NCI-H2107 treated with DMSO at 0.1 percent for 48 hours (cell line): ENCODE measurements at regions not wholly inside any gene's neighbourhood (a gene's known extent, or its start where the extent isn't known, plus 50 kb on each side); places are given as distances from the start of the nearest gene placed in this dataset.

ENCODE experiments used
- DNase-seq: peaks from one replicate; lab custom pipeline; 2025; ENCODE audit not compliant: unreplicated experiment; lab: John Stamatoyannopoulos, UW

- DNase-seq: no peak
These were observed 124.1 kb upstream of the TBL1X start for GRCh38 chrX:9340598-9341290.

DNA sequence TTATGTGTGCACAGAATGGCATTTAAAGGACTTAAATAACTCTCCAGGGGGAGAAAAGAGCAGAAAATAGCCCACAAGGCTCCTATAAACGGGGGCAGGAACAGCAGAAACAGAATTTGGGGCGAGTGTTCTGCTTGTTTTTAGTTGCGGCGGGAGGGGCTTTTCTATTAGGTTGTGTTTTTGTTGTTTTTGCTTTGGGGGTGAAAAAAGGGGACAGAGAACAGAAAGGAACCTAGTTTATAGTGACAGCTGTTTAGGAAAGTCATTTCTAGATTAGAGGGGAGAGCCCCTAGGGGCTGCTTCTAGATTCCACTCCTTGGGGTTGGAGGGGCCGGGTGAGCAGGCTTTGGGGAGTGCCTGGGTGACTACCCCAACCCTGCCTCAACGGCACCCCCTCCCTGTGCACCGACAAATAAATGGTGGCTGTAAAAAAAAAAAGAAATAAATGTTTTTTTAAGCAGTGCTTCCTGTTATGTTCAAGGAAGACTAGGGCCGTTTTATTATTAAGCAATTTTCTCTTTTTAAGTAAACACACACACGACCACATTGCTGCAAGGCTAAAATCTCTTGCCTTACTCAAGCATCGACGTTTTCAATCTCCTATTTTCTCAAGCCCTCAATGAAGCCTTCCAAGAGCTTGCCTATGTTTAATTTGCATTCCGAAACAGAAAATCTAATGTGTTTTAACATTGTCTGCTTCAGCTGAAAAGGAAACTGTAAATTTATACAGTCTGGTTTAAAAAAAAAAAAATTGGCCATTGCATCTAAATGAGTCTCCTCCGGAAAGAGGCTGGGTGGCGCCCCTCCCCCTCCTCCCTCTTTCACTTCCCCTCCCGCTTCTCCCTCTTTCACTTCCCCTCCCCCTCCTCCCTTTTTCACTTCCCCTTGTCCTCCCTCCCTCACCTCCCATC is 123.3 kb upstream of the TBL1X start:
- DNase-seq: peak; percentile 6

- DNase-seq: peak; percentile 34
These were observed 122.3 kb upstream of the TBL1X start for GRCh38 chrX:9342561-9343051.

GRCh38 chrX:9343971-9344370 is 120.9 kb upstream of the TBL1X start:
- no peak for DNase-seq

GRCh38 chrX:9345957-9346356 is 118.9 kb upstream of the TBL1X start:
- DNase-seq: no peak

DNA sequence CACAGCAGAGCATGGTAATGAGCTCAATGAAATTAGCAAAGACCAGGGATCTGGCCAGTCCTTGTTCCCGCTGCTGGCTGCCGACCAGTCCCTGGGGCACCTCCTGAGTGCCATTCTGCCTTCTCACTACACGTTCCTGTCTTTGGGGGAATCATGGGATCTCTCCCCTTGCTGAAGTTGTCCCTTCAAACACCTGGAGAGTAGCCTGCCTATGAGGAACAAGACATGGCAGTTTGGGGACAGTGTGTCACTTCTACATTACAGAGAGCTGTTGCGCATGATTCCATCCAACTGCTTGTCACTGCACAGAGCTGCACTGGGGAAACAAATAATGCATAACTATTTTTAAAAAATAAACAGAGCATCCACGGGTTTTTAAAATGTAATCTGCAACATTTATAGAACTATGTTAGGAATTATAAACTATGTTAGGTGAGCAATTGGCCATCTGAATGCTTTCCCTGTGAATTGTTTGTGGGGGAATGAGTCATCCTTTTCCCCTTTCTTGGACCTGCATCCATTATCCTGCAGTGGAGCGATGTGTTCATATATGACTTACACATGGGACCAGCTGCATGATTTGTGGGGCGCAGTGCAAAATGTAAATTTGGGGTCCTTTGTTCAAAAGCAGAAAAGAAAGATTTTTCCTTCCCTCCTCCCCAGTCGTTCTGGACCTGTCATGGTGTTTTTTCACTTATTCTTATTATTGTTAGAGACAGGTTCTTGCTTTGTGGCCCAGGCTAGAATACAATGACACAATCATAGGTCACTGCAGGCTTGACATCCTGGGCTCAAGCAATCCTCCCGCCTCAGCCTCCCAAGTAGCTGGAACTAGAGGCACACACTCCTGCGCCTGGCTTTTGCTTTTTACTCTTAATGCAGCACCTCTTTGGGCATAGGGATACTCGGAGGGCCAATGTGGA is 115.0 kb upstream of the TBL1X start:
- no peak for DNase-seq

DNA sequence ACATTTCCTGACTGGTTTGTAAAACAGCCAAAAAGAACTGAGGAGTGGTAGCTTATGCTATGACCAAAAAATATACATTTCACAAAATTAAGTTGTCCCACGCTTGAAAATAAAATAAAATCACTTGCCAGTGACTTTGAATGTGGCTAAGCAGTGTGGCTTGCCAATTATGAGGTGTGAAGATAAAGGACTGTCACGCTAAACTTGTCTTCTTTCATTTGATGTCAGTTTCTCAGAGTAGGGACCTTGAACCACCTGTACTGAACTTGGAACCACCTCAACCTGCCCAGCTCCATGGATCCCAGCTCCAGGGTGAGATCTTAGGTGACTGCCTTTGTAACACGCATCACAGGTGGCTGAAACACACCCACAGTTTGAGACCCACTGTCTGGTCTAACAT is 113.7 kb upstream of the TBL1X start:
- DNase-seq: no peak

- DNase-seq: no peak
These were observed 112.6 kb upstream of the TBL1X start for GRCh38 chrX:9352243-9352642.

DNA sequence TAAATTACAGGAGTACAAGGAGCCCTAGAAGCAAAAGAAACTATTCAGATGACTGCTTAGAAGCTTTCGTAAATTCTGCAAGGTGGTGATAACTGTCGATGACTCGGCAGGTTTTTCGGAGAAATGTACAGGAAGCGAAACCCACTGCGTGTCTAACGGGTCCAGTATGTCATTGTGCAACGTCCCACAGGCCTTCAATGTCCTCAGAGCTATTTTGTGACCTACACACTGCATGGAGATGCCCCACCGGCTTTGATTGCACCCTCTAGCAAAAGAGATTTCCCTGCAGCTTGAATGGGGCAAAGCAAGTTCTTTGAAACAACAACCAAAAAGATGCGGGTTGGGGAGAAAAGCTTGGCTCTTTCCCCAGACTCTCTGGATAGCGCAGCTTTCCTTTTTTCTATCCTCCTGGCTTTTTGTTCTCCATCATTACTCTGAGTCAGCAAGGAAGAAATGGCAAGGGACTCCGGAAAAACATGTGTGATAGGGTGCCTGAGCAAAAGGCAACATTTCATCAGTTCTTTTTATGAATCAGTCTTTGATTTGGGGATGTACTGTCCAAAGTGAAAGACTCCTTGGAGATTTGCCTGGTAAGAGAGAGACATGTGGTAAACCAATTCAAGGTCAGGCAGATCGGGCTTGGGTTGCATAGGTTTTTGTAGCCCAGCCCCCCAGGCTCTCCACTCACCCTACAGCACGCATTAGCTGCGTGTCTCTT is 112.0 kb upstream of the TBL1X start:
- DNase-seq: no peak

DNA sequence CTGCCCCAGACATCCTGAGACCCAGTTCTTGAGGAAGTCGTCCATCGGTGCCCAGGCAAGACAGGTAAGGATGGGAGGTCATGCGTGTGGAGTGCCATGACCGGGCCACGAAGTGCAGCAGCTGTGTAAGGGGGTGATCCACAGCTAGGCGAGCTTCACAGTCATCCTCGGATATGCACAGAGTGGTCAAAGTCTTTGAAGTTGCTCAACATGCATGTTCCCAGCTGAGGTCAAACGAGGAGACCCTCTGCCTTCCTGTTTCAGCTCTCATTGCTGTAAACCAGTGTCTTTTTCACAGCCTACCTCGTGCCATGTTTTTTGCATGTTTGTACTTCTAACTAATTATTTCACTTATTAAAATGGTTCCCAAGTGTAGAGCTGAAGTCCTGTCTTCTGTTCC is 109.9 kb upstream of the TBL1X start:
- DNase-seq: no peak

DNA sequence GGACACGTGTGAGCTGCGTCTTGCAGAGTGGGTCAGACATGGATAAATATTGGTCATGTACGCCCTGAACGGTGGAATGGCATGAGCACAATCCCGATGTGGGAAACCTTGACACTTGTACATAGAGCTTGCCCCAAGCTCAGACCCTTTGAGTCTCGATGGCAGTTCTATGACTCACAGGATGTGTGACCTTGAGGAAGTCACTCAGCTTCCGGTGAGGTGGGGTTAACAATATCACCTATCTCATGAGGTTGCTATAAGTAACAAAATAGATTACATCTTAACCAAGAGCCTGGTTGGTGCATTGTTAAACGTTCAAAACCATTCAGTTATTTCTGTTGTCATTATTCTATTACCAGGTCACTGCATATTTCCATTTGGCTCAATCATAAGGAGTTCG is 109.1 kb upstream of the TBL1X start:
- DNase-seq: no peak

DNA sequence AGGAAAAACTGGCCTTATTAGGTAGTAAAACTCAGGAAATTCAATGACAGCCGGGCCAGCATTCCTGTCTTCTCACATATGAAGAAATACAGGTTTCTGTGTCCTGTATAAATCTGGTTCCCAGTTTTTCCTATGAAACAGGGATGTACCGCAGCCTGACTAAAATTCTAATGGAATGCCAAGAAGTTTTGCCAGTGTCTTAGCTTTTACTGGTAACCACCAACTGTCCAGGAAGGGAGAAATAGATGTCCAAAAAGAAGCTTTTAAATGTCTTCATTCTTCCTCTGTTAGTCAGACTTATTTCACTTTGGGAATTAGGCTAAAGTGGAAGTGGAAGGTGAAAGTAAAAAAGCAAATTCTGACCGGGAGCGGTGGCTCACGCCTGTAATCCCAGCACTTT is 108.0 kb upstream of the TBL1X start:
- no peak for DNase-seq

- DNase-seq: no peak
These were observed 107.2 kb upstream of the TBL1X start for GRCh38 chrX:9357518-9358114.

GRCh38 chrX:9362363-9362928 is 102.4 kb upstream of the TBL1X start:
- DNase-seq: no peak

- DNase-seq: no peak
These were observed 97.4 kb upstream of the TBL1X start for GRCh38 chrX:9367421-9367820.

DNA sequence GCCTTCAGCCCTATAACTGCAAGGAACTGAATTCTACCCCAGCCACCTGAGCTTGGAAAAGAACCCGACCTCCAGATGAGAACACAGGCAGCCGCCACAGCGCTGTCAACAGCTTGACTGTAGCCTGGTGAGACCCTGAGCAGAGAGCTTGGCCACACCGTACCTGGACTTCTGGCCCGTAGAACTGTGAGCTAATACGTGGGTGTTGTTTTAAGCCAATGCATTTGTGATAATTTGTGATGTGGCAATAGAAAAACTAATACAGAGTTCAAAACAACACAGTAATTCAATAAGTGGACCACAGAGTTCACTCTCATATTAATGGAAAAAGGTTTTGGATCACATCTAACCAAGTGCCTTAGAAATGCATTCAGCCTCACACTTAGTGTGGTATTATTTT is 96.6 kb upstream of the TBL1X start:
- DNase-seq: no peak

DNA sequence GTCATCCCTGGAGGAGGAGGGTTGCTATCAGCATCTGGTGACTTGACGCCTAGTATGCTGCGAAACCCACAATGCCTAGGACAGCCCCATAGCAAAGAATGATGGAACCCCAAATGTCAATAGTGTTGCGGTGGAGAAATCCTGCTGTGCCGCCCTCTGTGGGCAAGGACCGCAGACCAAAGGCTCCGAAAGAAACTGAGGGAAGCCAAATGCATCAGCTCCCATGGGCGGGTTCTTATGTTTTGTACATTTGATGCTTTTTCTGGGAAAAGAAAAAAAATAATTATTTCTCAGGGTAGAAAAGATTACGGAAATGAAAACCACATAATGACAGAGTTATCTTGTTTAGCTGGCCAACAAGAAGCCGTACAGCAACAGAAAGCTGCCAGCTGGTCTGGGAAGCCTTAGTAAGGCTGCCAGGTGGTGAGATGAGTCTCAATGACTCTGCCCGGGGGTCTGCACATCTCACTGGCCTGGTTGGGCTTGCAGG is 95.0 kb upstream of the TBL1X start:
- no peak for DNase-seq

DNA sequence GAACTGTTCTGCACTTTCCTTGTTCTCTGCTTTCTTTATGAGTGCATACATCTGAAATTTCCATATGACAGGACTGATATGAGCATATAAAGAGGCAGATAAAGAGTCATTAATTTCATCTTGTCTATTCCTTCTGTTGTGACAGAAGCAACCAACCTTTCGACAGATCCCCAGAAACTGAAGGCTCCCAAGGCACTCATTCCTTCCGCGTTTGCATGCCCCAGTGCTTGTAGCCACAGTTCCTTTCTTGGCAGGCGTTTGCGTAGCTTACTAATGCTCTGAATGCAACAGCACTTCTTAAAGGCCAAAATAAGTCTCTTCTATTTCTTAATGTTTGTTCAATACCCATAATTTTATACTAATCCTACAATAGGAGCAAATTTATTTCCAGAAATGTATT is 94.0 kb upstream of the TBL1X start:
- no peak for DNase-seq

DNA sequence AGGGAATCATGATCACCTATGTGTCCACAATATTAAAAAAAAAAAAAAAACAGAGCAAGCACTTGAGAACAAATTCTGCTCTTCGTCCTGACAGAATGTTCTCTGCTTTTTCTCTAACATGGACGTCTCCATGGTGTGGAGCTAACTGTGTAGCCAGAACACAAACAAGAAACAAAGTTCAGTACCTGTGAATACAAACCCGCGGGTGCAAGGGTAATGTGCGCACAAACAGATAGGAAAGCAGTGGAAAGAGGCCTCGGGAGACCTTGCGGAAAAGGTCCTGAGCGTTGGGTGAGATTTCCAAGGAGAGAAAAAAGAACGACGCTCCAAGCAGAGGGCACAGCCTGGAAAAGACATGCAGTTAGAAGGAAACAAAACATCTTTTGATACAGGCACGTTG is 92.0 kb upstream of the TBL1X start:
- DNase-seq: no peak

- no peak for DNase-seq
These were observed 91.1 kb upstream of the TBL1X start for GRCh38 chrX:9373789-9374188.
